ENCODE measurements at regions not wholly inside any gene's neighbourhood (a gene's known extent, or its start where the extent isn't known, plus 50 kb on each side); places are given as distances from the start of the nearest gene placed in this dataset.

GRCh38 chr3:30505866-30506520, 100.4 kb upstream of the TGFBR2 start (continued):
- no peak for TF ChIP-seq PATZ1 (CRISPR knock-in tag; IDR thresholded peaks at IDR 0.05; ENCODE audit: borderline replicate concordance)
- no peak for TF ChIP-seq TCF4 (CRISPR knock-in tag; IDR thresholded peaks at IDR 0.05; ENCODE audit: borderline replicate concordance)
- TF ChIP-seq CSDC2 (CRISPR knock-in tag; IDR thresholded peaks at IDR 0.05) = no peak
- TF ChIP-seq ZNF70 (CRISPR knock-in tag; IDR thresholded peaks at IDR 0.05) = no peak

DNA sequence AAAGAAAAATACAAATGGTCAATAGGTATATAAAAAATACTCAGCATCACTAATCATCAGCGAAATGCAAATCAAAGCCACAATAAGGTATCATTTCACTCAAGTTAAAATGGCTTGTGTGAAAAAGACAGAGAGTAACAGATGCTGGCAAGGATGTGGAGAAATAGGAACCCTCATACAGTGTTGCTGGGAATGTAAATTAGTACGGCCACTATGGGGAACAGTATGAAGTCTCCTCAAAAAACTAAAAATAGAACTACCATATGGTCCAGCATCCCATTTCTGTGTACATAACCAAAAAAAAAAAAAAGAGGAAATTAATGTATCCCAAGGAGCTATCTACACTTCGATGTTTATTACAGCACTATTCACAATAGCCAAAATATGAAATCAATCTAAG, 98.1 kb upstream of the TGFBR2 start:
- no peak for TF ChIP-seq TSHZ2 (CRISPR knock-in tag; IDR thresholded peaks at IDR 0.05)
- TF ChIP-seq ZNF565 (CRISPR knock-in tag; conservative IDR thresholded peaks at IDR 0.05; ENCODE audit: low read depth) = no peak
- no peak for TF ChIP-seq RARB (CRISPR knock-in tag; IDR thresholded peaks at IDR 0.05)
- TF ChIP-seq PATZ1 (CRISPR knock-in tag; IDR thresholded peaks at IDR 0.05; ENCODE audit: borderline replicate concordance) = no peak
- TF ChIP-seq ZNF70 (CRISPR knock-in tag; IDR thresholded peaks at IDR 0.05) = no peak
- no peak for TF ChIP-seq ZFP30 (CRISPR knock-in tag; IDR thresholded peaks at IDR 0.05)
- TF ChIP-seq SNAI2 (CRISPR knock-in tag; IDR thresholded peaks at IDR 0.05) = no peak
- TF ChIP-seq CSDC2 (CRISPR knock-in tag; IDR thresholded peaks at IDR 0.05) = no peak
- no peak for TF ChIP-seq ESRRG (CRISPR knock-in tag; IDR thresholded peaks at IDR 0.05)
- TF ChIP-seq POU6F1 (CRISPR knock-in tag; IDR thresholded peaks at IDR 0.05; ENCODE audit: borderline replicate concordance, low read depth) = no peak
- no peak for TF ChIP-seq TCF4 (CRISPR knock-in tag; IDR thresholded peaks at IDR 0.05; ENCODE audit: borderline replicate concordance)
- no peak for TF ChIP-seq ZFP3 (CRISPR knock-in tag; IDR thresholded peaks at IDR 0.05)
- no peak for TF ChIP-seq TOX (CRISPR knock-in tag; IDR thresholded peaks at IDR 0.05; ENCODE audit: borderline replicate concordance)
- TF ChIP-seq CREB5 (CRISPR knock-in tag; IDR thresholded peaks at IDR 0.05; ENCODE audit: low read depth) = no peak
- TF ChIP-seq, protein P1, sequence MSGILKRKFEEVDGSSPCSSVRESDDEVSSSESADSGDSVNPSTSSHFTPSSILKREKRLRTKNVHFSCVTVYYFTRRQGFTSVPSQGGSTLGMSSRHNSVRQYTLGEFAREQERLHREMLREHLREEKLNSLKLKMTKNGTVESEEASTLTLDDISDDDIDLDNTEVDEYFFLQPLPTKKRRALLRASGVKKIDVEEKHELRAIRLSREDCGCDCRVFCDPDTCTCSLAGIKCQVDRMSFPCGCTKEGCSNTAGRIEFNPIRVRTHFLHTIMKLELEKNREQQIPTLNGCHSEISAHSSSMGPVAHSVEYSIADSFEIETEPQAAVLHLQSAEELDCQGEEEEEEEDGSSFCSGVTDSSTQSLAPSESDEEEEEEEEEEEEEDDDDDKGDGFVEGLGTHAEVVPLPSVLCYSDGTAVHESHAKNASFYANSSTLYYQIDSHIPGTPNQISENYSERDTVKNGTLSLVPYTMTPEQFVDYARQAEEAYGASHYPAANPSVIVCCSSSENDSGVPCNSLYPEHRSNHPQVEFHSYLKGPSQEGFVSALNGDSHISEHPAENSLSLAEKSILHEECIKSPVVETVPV (CRISPR knock-in tag; IDR thresholded peaks at IDR 0.05) = no peak
- no peak for ATAC-seq

DNA sequence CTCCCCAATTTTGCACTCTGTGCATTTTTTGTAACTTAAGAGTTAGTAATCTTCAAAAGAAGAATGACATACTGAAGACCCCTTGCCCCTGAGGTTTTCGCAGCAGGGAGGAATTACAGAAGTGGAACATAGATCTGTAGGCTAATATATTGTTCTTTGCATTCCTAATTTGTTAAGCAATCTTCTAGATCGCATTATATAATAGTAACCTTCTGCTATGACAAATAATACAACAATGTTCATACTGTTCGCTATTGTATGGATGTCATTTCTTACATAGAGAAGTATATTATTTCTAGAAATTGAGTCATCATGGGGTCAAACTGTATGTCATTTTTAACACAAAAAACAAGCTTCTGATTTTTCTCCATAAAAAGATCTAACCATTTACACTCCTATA, 95.8 kb upstream of the TGFBR2 start:
- ATAC-seq = peak; percentile 30; the same call in 1 of the 3 replicates
- TF ChIP-seq ZNF565 (CRISPR knock-in tag; conservative IDR thresholded peaks at IDR 0.05; ENCODE audit: low read depth) = no peak
- TF ChIP-seq PATZ1 (CRISPR knock-in tag; IDR thresholded peaks at IDR 0.05; ENCODE audit: borderline replicate concordance) = no peak
- no peak for TF ChIP-seq POU6F1 (CRISPR knock-in tag; IDR thresholded peaks at IDR 0.05; ENCODE audit: borderline replicate concordance, low read depth)
- no peak for TF ChIP-seq OSR1 (CRISPR knock-in tag; IDR thresholded peaks at IDR 0.05)
- TF ChIP-seq ARNTL (CRISPR knock-in tag; IDR thresholded peaks at IDR 0.05; ENCODE audit: borderline replicate concordance, low read depth) = no peak
- TF ChIP-seq, protein P1 (CRISPR knock-in tag; IDR thresholded peaks at IDR 0.05) = no peak
- TF ChIP-seq CREB5 (CRISPR knock-in tag; IDR thresholded peaks at IDR 0.05; ENCODE audit: low read depth) = no peak
- TF ChIP-seq ZFP30 (CRISPR knock-in tag; IDR thresholded peaks at IDR 0.05) = no peak

Measured in SK-N-SH treated with all-trans-retinoic acid at 6 μM for 48 hours (cell line).